Activated CD4-positive, alpha-beta T cell treated with anti-CD3 and anti-CD28 coated beads, Interleukin-2, Interleukin-6, amounts not matched to agents 100 ng/mL and 50 ng/mL, durations not matched to agents 16 hours and 8 hours (primary cell): ENCODE measurements at regions not wholly inside any gene's neighbourhood (a gene's known extent, or its start where the extent isn't known, plus 50 kb on each side); places are given as distances from the start of the nearest gene placed in this dataset.
A peak's percentile ranks its signal among the peaks of the same experiment; 100 is the strongest.
"Not testable (repeated sequence)": the region's sequence is repeated elsewhere in the genome, so short reads cannot be mapped to it uniquely, and the experiment has no call there.

ENCODE experiments used
- DNase-seq: peaks from one replicate; pipeline ENCODE4 v3.0.0-alpha.2; 2020

DNA sequence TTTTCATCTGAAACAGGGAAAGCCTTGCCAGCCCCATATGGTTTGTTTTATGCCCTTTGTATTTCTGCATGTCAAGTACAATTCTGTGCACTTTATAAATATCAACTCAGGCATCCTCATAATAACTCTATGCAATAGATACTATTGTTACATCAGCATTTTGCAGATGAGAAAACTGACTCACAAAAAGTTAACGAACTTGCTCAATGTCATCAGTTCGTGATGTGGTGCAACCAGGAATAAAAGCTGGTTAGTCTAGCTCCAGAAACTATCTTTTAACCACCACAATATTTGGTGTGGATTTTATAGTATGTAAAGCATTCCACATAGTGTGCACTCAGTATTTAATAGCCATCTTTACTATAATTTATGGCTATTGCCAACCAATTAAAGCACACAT lies 134.9 kb downstream of the MRPS30 start:
- no peak for DNase-seq

DNA sequence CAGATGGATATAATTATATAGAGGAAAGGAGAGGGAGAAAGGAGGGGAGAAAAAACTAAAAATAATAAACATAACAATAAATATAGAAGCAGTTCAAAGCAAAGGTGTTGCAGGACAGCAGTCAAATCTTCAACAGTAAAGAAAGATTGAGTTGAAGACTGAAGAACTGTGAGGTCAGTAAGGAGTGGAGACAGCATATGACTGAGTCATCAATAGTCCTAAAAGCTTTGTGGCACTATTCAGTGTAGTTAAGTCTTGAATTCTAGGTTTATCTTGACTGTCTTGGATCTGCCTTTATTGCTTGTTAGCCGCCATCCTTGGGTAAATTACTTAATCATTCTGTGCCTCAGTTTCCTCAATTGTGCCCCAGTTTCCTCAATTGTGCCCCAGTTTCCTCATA lies 137.0 kb downstream of the MRPS30 start:
- DNase-seq: no peak

- DNase-seq: no peak
Observed at GRCh38 chr5:44949687-44950086, 140.9 kb downstream of the MRPS30 start.

DNA sequence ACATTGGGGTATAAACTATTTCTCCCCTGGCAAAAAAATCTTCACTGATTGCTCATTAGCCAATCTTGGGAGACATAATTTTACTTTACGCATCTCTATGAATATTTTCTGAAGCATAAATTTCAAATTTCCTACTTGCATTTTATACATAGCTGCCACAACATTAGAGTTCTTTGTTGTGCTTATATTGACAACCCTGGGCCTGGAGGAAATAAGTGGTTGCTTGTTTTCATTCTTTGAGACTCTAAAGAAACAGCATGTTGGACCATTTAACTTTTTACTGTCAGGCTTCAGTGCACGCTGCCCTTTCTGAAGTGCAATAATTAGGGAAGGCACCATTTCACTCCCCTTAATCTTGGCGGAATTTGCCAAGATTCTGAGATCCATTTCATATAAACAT lies 142.6 kb downstream of the MRPS30 start:
- no peak for DNase-seq

DNA sequence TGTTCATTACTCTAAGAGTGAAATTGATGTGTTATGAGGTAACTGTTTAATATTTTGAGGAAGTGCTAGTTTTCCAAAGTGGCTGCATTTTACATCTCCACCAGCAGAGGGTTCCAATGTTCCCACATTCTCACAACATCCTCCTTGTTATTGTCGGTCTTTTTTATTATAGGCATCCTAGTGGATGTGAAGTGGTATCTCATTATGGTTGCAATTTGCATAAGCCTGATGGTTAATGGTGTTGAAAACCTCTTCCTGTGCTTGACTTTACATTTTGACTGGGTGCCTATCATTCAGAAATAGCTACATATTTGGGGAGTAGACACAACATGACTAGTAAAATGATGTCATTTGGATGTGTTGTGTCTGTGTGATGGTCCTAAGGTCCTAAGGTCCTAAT lies 143.6 kb downstream of the MRPS30 start:
- peak; percentile 18 for DNase-seq

- no peak for DNase-seq
Observed at GRCh38 chr5:44953078-44953477, 144.3 kb downstream of the MRPS30 start.

GRCh38 chr5:44958943-44959454 lies 150.3 kb downstream of the MRPS30 start:
- not testable (repeated sequence) for DNase-seq

DNA sequence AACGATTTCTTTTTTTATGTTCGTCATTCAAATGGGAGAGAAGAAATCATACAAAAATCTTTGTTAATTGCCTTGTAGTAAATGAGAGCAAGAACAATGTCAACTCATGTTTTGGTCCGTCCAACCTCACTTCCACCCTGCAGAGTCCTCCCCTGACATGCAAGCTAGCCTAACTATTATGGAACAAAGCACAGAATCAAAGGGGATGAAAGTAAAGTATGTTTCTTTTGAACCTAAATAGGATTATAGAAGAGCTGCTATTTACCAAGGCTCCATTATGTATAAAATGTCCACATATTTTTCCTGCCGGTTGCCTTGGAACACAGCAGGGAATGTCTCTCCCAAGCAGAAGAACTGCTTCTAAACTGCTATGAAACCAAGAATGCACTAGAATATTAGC lies 161.1 kb downstream of the MRPS30 start:
- DNase-seq: no peak

DNA sequence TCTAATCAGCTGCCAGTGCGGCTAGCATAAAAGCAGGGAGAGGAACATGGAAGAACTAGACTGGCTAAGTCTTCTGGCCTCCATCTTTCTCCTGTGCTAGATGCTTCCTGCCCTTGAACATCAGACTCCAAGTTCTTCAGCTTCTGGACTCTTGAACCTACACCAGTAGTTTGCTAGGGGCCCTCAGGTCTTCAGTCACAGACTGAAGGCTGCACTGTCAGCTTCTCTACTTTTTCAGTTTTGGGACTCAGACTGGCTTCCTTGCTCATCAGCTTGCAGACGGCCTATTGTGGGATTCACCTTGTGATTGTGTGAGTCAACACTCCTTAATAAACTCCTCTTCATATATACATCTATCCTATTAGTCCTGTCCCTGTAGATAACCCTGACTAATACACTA lies 162.2 kb downstream of the MRPS30 start:
- not testable (repeated sequence) for DNase-seq

DNA sequence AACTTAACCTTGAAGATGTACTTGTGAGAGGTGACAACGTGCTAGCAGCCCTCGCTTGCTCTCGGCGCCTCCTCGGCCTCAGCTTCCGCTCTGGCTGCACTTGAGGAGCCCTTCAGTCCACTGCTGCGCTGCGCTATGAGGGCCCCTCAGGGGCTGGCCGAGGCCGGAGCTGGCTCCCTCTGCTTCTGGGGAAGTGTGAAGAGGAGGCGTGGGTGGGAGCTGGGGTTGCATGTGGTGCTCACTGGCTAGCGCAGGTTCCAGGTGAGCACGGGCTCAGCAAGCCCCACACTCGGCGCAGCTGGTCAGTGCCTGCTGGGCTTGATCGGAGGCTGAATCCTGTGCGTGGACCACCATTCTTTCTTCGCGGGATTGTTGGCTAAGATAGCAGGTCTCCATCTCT lies 166.1 kb downstream of the MRPS30 start:
- DNase-seq: no peak

DNA sequence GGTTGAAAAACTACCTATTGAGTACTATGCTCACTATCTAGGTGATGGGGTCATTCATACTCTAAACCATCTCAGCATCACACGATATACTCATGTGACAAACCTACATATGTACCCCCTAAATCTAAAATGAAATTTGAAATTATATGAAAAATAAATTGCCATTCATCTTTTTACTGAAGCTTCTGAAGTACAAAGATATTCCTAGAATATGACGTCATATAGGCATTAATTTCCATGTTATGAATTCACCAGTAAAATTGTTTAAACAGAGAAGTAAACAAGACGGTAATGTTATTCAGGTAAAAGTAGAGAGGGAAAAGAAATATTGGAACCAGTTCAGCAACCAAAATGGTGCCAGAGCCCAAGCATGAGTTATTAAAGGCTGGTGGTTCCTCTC lies 173.0 kb downstream of the MRPS30 start:
- no peak for DNase-seq

GRCh38 chr5:44983006-44983405 lies 174.3 kb downstream of the MRPS30 start:
- no peak for DNase-seq

GRCh38 chr5:44987026-44987425 lies 178.3 kb downstream of the MRPS30 start:
- no peak for DNase-seq

DNA sequence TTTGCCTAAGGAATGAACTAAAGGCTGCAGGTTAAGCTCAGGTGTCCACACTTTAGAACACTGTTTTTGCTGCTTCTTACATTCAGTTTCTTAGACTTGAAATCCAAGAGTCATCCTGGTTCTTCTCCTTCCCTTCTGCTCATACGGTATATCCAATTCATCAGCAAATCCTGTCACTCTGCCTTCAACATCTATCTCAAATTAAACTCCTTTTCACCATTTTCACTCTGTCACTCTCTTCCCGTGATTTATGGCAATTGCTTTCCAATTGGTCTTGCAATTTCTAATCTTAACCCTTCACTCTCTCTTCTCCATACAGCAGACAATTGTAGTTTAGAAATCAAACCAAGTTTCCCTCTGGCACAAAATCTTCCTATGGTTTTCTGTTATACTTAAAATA lies 182.9 kb downstream of the MRPS30 start:
- no peak for DNase-seq

- DNase-seq: no peak
Observed at GRCh38 chr5:44993286-44993685, 184.5 kb downstream of the MRPS30 start.

GRCh38 chr5:44997506-44997905 lies 188.8 kb downstream of the MRPS30 start:
- no peak for DNase-seq

- not testable (repeated sequence) for DNase-seq
Observed at GRCh38 chr5:45007102-45007501, 198.4 kb downstream of the MRPS30 start.

DNA sequence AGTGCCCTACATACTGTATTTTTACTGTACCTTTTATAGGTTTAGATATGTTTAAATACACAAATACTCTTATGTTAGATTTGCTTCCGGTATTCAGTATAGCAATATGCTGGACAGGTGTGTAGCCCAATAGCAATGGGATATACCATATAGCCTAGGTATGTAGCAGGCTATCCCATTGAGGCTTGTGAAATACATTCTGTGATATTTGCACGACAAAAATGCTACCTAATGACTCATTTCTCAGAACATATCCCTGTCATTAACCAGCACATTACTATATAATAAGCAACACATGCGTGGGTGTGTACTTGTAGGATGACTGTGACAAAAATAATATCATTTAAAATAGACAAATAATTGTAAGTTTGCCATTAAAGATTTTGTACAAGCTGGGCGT lies 208.8 kb downstream of the MRPS30 start:
- no peak for DNase-seq

GRCh38 chr5:45029553-45029952 lies 220.8 kb downstream of the MRPS30 start:
- DNase-seq: no peak

GRCh38 chr5:45035991-45036390 lies 227.2 kb downstream of the MRPS30 start:
- DNase-seq: no peak

- no peak for DNase-seq
Observed at GRCh38 chr5:45037927-45038326, 229.2 kb downstream of the MRPS30 start.

- peak; percentile 10 for DNase-seq
Observed at GRCh38 chr5:45038366-45038987, 229.7 kb downstream of the MRPS30 start.

GRCh38 chr5:45042283-45042682 lies 233.5 kb downstream of the MRPS30 start:
- no peak for DNase-seq

GRCh38 chr5:45057564-45057963 lies 248.8 kb downstream of the MRPS30 start:
- DNase-seq: no peak

GRCh38 chr5:45060724-45061123 lies 252.0 kb downstream of the MRPS30 start:
- no peak for DNase-seq
